K562 (cell line): ENCODE measurements at regions not wholly inside any gene's neighbourhood (a gene's known extent, or its start where the extent isn't known, plus 50 kb on each side); places are given as distances from the start of the nearest gene placed in this dataset.

Experiments used
- ATAC-seq: fragments of 200-7000 bp; cut with Tn5 transposase; 3 replicates; pipeline ENCODE4 v1.9.1; 2020; ENCODE audit warnings: moderate library complexity
- BruUV-seq: library from RNA; stranded (reverse); fragments of 400-500 nt; replicated peaks from 2 replicates; lab custom pipeline; 2021; lab: Mats Ljungman, UMichigan
- CTCF ChIA-PET: fragments of 300-600 bp; formaldehyde crosslinking; extraction: SDS; loops from one replicate; lab custom pipeline; 2021; ENCODE audit warnings: low intra/inter-chr PET ratio; lab: Yijun Ruan, JAX
- POLR2A ChIA-PET: fragments of 300-600, 350-650 bp; sonication (Branson Sonifier 250); formaldehyde crosslinking; extraction: SDS; loops from one replicate; lab custom pipeline; 2021; ENCODE audit warnings: antibody characterized with exemption, inconsistent platforms; lab: Yijun Ruan, JAX
- DNase-seq, 4 experiments: peaks; one replicate each; pipeline versions ENCODE4 v3.0.0 to v3.0.0-alpha.2; 2011 to 2018; ENCODE audit warnings: low spot score in 3 of 4, mixed read lengths in 3 of 4; ENCODE audit errors: extremely low read depth in 1 of 4
- FAIRE-seq: peaks from 2 replicates; lab custom pipeline; 2011; peaks lifted over from hg19 to GRCh38; lab: Jason Lieb, UNC
- H2AFZ ChIP-seq: 2 replicates; pipeline ENCODE4 v1.6.0; 2011; ENCODE audit warnings: low read depth, low read length, control low read depth, inconsistent platforms
- H3K27ac ChIP-seq: fragments of 200-600 bp; 3 replicates; pipeline ENCODE4 v1.8.0; 2011; ENCODE audit warnings: low read depth, mild to moderate bottlenecking, control low read depth, inconsistent platforms, low read length, moderate library complexity, mixed read lengths; ENCODE audit errors: extremely low read depth
- H3K27me3 ChIP-seq, 2 experiments: fragments of 300-600 bp in 1 of 2; 2 replicates in 1 of 2; 3 replicates in 1 of 2; pipeline versions ENCODE4 v1.6.0 to v1.8.0; 2011; ENCODE audit warnings: inconsistent platforms in 2 of 2, low read length in 2 of 2, mild to moderate bottlenecking in 1 of 2, mixed read lengths in 1 of 2, moderate library complexity in 1 of 2; ENCODE audit not compliant: control insufficient read depth in 2 of 2, insufficient read depth in 2 of 2
- H3K36me3 ChIP-seq: fragments of 300-600 bp; 3 replicates; pipeline ENCODE4 v1.8.0; 2011; ENCODE audit warnings: mild to moderate bottlenecking, low read length, inconsistent platforms; ENCODE audit not compliant: control insufficient read depth, insufficient read depth
- H3K4me1 ChIP-seq, 2 experiments: fragments of 200-600 bp in 1 of 2; replicated peaks in 1 of 2; 2 replicates in 1 of 2; 3 replicates in 1 of 2; pipeline versions ENCODE4 v1.5.1 to v1.8.0; 2011; ENCODE audit warnings: inconsistent platforms in 2 of 2, low read length in 2 of 2, mild to moderate bottlenecking in 1 of 2, mixed read lengths in 1 of 2, moderate library complexity in 1 of 2; ENCODE audit not compliant: control insufficient read depth in 2 of 2, insufficient read depth in 2 of 2
- H3K4me2 ChIP-seq: 2 replicates; pipeline ENCODE4 v1.6.1; 2011; ENCODE audit warnings: low read length, control low read depth, inconsistent platforms, mixed read lengths; ENCODE audit not compliant: insufficient read depth
- H3K4me3 ChIP-seq: fragments of 200-600 bp; sonication (generic), shearing (Covaris generic); 2 replicates; pipeline ENCODE4 v1.5.1; 2016; ENCODE audit warnings: control low read depth, inconsistent platforms
- H3K79me2 ChIP-seq: fragments of 200-600 bp; 3 replicates; pipeline ENCODE4 v1.8.0; 2011; ENCODE audit warnings: low read length, inconsistent platforms; ENCODE audit not compliant: control insufficient read depth, insufficient read depth
- H3K9ac ChIP-seq, 2 experiments: 2 replicates each; pipeline versions ENCODE4 v1.6.0 to v1.6.1; 2011; ENCODE audit warnings: low read depth in 2 of 2, low read length in 2 of 2, control low read depth in 1 of 2, inconsistent platforms in 1 of 2, mild to moderate bottlenecking in 1 of 2, mixed read lengths in 1 of 2; ENCODE audit not compliant: insufficient read depth in 1 of 2
- H3K9me1 ChIP-seq: one replicate; pipeline ENCODE4 v1.6.0; 2011; ENCODE audit warnings: inconsistent platforms, mild to moderate bottlenecking, low read length, moderate library complexity; ENCODE audit not compliant: control insufficient read depth, insufficient read depth
- H3K9me3 ChIP-seq: replicated peaks from 2 replicates; pipeline ENCODE4 v1.5.1; 2011; ENCODE audit warnings: low read depth, low read length, inconsistent platforms; ENCODE audit not compliant: control insufficient read depth, insufficient read depth
- H4K20me1 ChIP-seq: replicated peaks from 2 replicates; pipeline ENCODE4 v1.6.1; 2011; ENCODE audit warnings: low read length, inconsistent platforms, mixed read lengths; ENCODE audit not compliant: control insufficient read depth, insufficient read depth
- ATF7 ChIP-seq: fragments of 450-650 bp; IDR thresholded peaks from 2 replicates; pipeline ENCODE4 v1.7.1; 2014; ENCODE audit warnings: mild to moderate bottlenecking, moderate library complexity
- BDP1 ChIP-seq: IDR thresholded peaks from 3 replicates; pipeline ENCODE4 v1.6.1; 2011; ENCODE audit not compliant: insufficient read length, insufficient read depth
- CBX3 ChIP-seq, 2 experiments: IDR thresholded peaks; 1 replicate in 1 of 2; 2 replicates in 1 of 2; pipeline ENCODE4 v1.6.1; 2012; ENCODE audit warnings: inconsistent platforms in 2 of 2, low read length in 2 of 2, borderline replicate concordance in 1 of 2, control low read depth in 1 of 2
- ETV5 ChIP-seq: sonication (generic); formaldehyde crosslinking; IDR thresholded peaks from 2 replicates; pipeline ENCODE4 v1.4.0; 2020; ENCODE audit warnings: low read depth, mild to moderate bottlenecking, missing genetic modification reagents
- FOXK1 ChIP-seq: sonication (generic); formaldehyde crosslinking; IDR thresholded peaks from 2 replicates; pipeline ENCODE4 v1.8.0; 2022; ENCODE audit warnings: missing genetic modification reagents, mild to moderate bottlenecking, borderline replicate concordance
- HSF4 ChIP-seq: fragments of 250-450 bp; sonication (Bioruptor Pico); IDR thresholded peaks from 2 replicates; pipeline ENCODE4 v2.1.2; 2022; ENCODE audit warnings: mild to moderate bottlenecking, moderate library complexity, borderline replicate concordance
- ILF3 ChIP-seq: fragments of 450-650 bp; IDR thresholded peaks from 2 replicates; pipeline ENCODE4 v1.6.1; 2018; ENCODE audit warnings: antibody characterized with exemption, mild to moderate bottlenecking, moderate library complexity, borderline replicate concordance
- NEUROD1 ChIP-seq: fragments of 150-350 bp; IDR thresholded peaks from 2 replicates; pipeline ENCODE4 v1.6.1; 2014; ENCODE audit warnings: borderline replicate concordance, low read length, low read depth; ENCODE audit not compliant: partially characterized antibody
- POLR2A ChIP-seq: fragments of 450-650 bp; conservative IDR thresholded peaks from 2 replicates; pipeline ENCODE4 v1.6.1; 2016
- PTRF ChIP-seq: fragments of 450-650 bp; IDR thresholded peaks from 2 replicates; pipeline ENCODE4 v1.6.1; 2016; ENCODE audit warnings: mild to moderate bottlenecking, missing genetic modification characterization, missing compliant biosample characterization
- SMAD4 ChIP-seq: fragments of 250-450 bp; sonication (Bioruptor Pico); conservative IDR thresholded peaks from 2 replicates; pipeline ENCODE4 v1.8.0; 2021; ENCODE audit warnings: inconsistent platforms, mild to moderate bottlenecking, moderate library complexity
- SRSF7 ChIP-seq: fragments of 200-400 bp; formaldehyde crosslinking; optimal IDR thresholded peaks from 2 replicates; pipeline ENCODE3; 2017; ENCODE audit warnings: mild to moderate bottlenecking, low read depth, low read length
- TAF9B ChIP-seq: fragments of 450-650 bp; IDR thresholded peaks from 2 replicates; pipeline ENCODE4 v1.6.1; 2018; ENCODE audit warnings: mild to moderate bottlenecking; ENCODE audit not compliant: partially characterized antibody
- ZNF197 ChIP-seq: fragments of 200-800 bp; sonication (Bioruptor generic); IDR thresholded peaks from 2 replicates; pipeline ENCODE4 v1.6.1; 2016; ENCODE audit warnings: low read depth, missing genetic modification characterization, missing compliant biosample characterization
- ZNF592 ChIP-seq: fragments of 450-650 bp; IDR thresholded peaks from 2 replicates; pipeline ENCODE4 v1.6.1; 2017; ENCODE audit warnings: antibody characterized with exemption, mild to moderate bottlenecking
- in situ Hi-C: fragments of 300-500 bp; cut with MboI; formaldehyde crosslinking; loops from 4 replicates; pipeline ENCODE4 v1.15.0; 2018; ENCODE audit warnings: inconsistent platforms, mixed read lengths
- intact Hi-C: fragments of 100-400 bp; cut with micrococcal nuclease; formaldehyde crosslinking; loops from 2 replicates; pipeline ENCODE4 v1.14.2; 2022
- TF ChIP-seq, protein P1 (sequence below): sonication (generic); formaldehyde crosslinking; IDR thresholded peaks from 2 replicates; pipeline ENCODE4 v1.9.0; 2022; ENCODE audit warnings: mild to moderate bottlenecking, missing genetic modification reagents

- intact Hi-C loops = no loop called here
- POLR2A ChIA-PET = no interaction called here
- ATAC-seq (no peak), DNase-seq (no peak)
- Histone ChIP-seq H3K4me3 (no peak overlapping the region), H3K36me3 (no peaks in the 10 kb centered on the region), H3K27ac (no peak overlapping the region), H3K9me3 (no peaks in the 10 kb centered on the region; the same call in 1 of the 2 replicates), H3K27me3 (no peaks in the 10 kb centered on the region), H3K4me2 (no peak overlapping the region), H3K9ac (no peak overlapping the region)
- CTCF ChIA-PET = no interaction called here
- no peak for TF ChIP-seq ATF7
- no peak for TF ChIP-seq ETV5 (CRISPR knock-in tag)
- no peak for TF ChIP-seq POLR2A
- TF ChIP-seq SRSF7 = no peak
- no peak for TF ChIP-seq BDP1
- no peak for TF ChIP-seq PTRF (tag)
- no peak for TF ChIP-seq FOXK1 (CRISPR knock-in tag)
- TF ChIP-seq ILF3 = no peak
- TF ChIP-seq CBX3 (IDR thresholded peaks at IDR 0.05; ENCODE audit: borderline replicate concordance in 1 of 2, low read length in 2 of 2) = no peak
- TF ChIP-seq ZNF197 = no peak
- TF ChIP-seq NEUROD1 = no peak
- TF ChIP-seq HSF4 = no peak
- TF ChIP-seq, protein P1, sequence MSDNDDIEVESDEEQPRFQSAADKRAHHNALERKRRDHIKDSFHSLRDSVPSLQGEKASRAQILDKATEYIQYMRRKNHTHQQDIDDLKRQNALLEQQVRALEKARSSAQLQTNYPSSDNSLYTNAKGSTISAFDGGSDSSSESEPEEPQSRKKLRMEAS (CRISPR knock-in tag) = no peak
- TF ChIP-seq ZNF592 = no peak
- TF ChIP-seq SMAD4 (CRISPR knock-in tag) = no peak
- TF ChIP-seq TAF9B = no peak
- TF ChIP-seq, all 486 proteins: peak for 0
- Histone ChIP-seq H3K9me1 (no peaks in the 10 kb centered on the region), H3K79me2 (no peaks in the 10 kb centered on the region), H4K20me1 (no peaks in the 10 kb centered on the region), H3K4me1 (no peaks in the 10 kb centered on the region), H2AFZ (no peak overlapping the region)
- no peak for FAIRE-seq
- in situ Hi-C loops = no loop called here
- no TSS peak for BruUV-seq
Observed at GRCh38 chr4:33029976-33030375, 2309.8 kb downstream of the PCDH7 start.
